ENCODE measurements at regions not wholly inside any gene's neighbourhood (a gene's known extent, or its start where the extent isn't known, plus 50 kb on each side); places are given as distances from the start of the nearest gene placed in this dataset.

- DNase-seq (ENCODE audit: low spot score) = no peak
Observed at GRCh38 chr3:78003090-78003489, 963.2 kb downstream of the ROBO2 start.

- no peak for DNase-seq (ENCODE audit: low spot score)
Observed at GRCh38 chr3:78004571-78004970, 964.7 kb downstream of the ROBO2 start.

GRCh38 chr3:78013653-78014052 is 973.8 kb downstream of the ROBO2 start:
- DNase-seq (ENCODE audit: low spot score) = no peak

- DNase-seq (ENCODE audit: low spot score) = no peak
Observed at GRCh38 chr3:78015856-78016255, 976.0 kb downstream of the ROBO2 start.

- no peak for DNase-seq (ENCODE audit: low spot score)
Observed at GRCh38 chr3:78021710-78022109, 981.8 kb downstream of the ROBO2 start.

GRCh38 chr3:78022232-78022631 is 982.3 kb downstream of the ROBO2 start:
- DNase-seq (ENCODE audit: low spot score) = no peak

- no peak for DNase-seq (ENCODE audit: low spot score)
Observed at GRCh38 chr3:78023257-78023656, 983.4 kb downstream of the ROBO2 start.

- no peak for DNase-seq (ENCODE audit: low spot score)
Observed at GRCh38 chr3:78025916-78026315, 986.0 kb downstream of the ROBO2 start.

GRCh38 chr3:78026318-78026828 is 986.5 kb downstream of the ROBO2 start:
- no peak for DNase-seq (ENCODE audit: low spot score)

GRCh38 chr3:78029775-78030174 is 989.9 kb downstream of the ROBO2 start:
- no peak for DNase-seq (ENCODE audit: low spot score)

- no peak for DNase-seq (ENCODE audit: low spot score)
Observed at GRCh38 chr3:78035131-78035641, 995.3 kb downstream of the ROBO2 start.

- DNase-seq (ENCODE audit: low spot score) = no peak
Observed at GRCh38 chr3:78041486-78041885, 1001.6 kb downstream of the ROBO2 start.

GRCh38 chr3:78046566-78046965 is 1006.7 kb downstream of the ROBO2 start:
- no peak for DNase-seq (ENCODE audit: low spot score)

- no peak for DNase-seq (ENCODE audit: low spot score)
Observed at GRCh38 chr3:78048698-78049097, 1008.8 kb downstream of the ROBO2 start.

GRCh38 chr3:78049521-78049920 is 1009.6 kb downstream of the ROBO2 start:
- DNase-seq (ENCODE audit: low spot score) = no peak

- no peak for DNase-seq (ENCODE audit: low spot score)
Observed at GRCh38 chr3:78050276-78051065, 1010.6 kb downstream of the ROBO2 start.

GRCh38 chr3:78052746-78053145 is 1012.8 kb downstream of the ROBO2 start:
- no peak for DNase-seq (ENCODE audit: low spot score)

GRCh38 chr3:78066287-78066686 is 1026.4 kb downstream of the ROBO2 start:
- DNase-seq (ENCODE audit: low spot score) = no peak

- DNase-seq (ENCODE audit: low spot score) = no peak
Observed at GRCh38 chr3:78070188-78070587, 1030.3 kb downstream of the ROBO2 start.

GRCh38 chr3:78076379-78076778 is 1036.5 kb downstream of the ROBO2 start:
- no peak for DNase-seq (ENCODE audit: low spot score)

GRCh38 chr3:78077178-78077577 is 1037.3 kb downstream of the ROBO2 start:
- no peak for DNase-seq (ENCODE audit: low spot score)

- DNase-seq (ENCODE audit: low spot score) = no peak
Observed at GRCh38 chr3:78077842-78078241, 1037.9 kb downstream of the ROBO2 start.

- DNase-seq (ENCODE audit: low spot score) = no peak
Observed at GRCh38 chr3:78079514-78079913, 1039.6 kb downstream of the ROBO2 start.

GRCh38 chr3:78086150-78086549 is 1046.3 kb downstream of the ROBO2 start:
- no peak for DNase-seq (ENCODE audit: low spot score)
